ENCODE measurements at regions not wholly inside any gene's neighbourhood (a gene's known extent, or its start where the extent isn't known, plus 50 kb on each side); places are given as distances from the start of the nearest gene placed in this dataset.

GRCh38 chr3:102123590-102124190 lies 274.4 kb downstream of the NFKBIZ start:
- no peak for DNase-seq

- DNase-seq: no peak
Observed at GRCh38 chr3:102124282-102124681, 275.0 kb downstream of the NFKBIZ start.

GRCh38 chr3:102124704-102125103 lies 275.4 kb downstream of the NFKBIZ start:
- no peak for DNase-seq

GRCh38 chr3:102125197-102125993 lies 276.1 kb downstream of the NFKBIZ start:
- no peak for DNase-seq

GRCh38 chr3:102125994-102126368 lies 276.7 kb downstream of the NFKBIZ start:
- no peak for DNase-seq

- peak in 1 of 5 donors; percentile 41 for DNase-seq
Observed at GRCh38 chr3:102129760-102130608, 280.7 kb downstream of the NFKBIZ start.

- DNase-seq: no peak
Observed at GRCh38 chr3:102132370-102132769, 283.1 kb downstream of the NFKBIZ start.

- no peak for DNase-seq
Observed at GRCh38 chr3:102133376-102133775, 284.1 kb downstream of the NFKBIZ start.

GRCh38 chr3:102135316-102135715 lies 286.0 kb downstream of the NFKBIZ start:
- no peak for DNase-seq

GRCh38 chr3:102136183-102136582 lies 286.9 kb downstream of the NFKBIZ start:
- DNase-seq: no peak

GRCh38 chr3:102140116-102140515 lies 290.8 kb downstream of the NFKBIZ start:
- no peak for DNase-seq

- no peak for DNase-seq
Observed at GRCh38 chr3:102141096-102141927, 292.0 kb downstream of the NFKBIZ start.

GRCh38 chr3:102141928-102142239 lies 292.6 kb downstream of the NFKBIZ start:
- no peak for DNase-seq

- DNase-seq: no peak
Observed at GRCh38 chr3:102142379-102143060, 292.3 kb upstream of the ZPLD1 start.

GRCh38 chr3:102143536-102143935 lies 291.3 kb upstream of the ZPLD1 start:
- DNase-seq: no peak

- no peak for DNase-seq
Observed at GRCh38 chr3:102144063-102144462, 290.8 kb upstream of the ZPLD1 start.

GRCh38 chr3:102148598-102149337 lies 286.0 kb upstream of the ZPLD1 start:
- no peak for DNase-seq

- DNase-seq: no peak
Observed at GRCh38 chr3:102151935-102152334, 282.9 kb upstream of the ZPLD1 start.

- no peak for DNase-seq
Observed at GRCh38 chr3:102156426-102156825, 278.4 kb upstream of the ZPLD1 start.

GRCh38 chr3:102158080-102158740 lies 276.6 kb upstream of the ZPLD1 start:
- DNase-seq: no peak

Measured in T-helper 1 cell (primary cell).